ENCODE measurements at regions not wholly inside any gene's neighbourhood (a gene's known extent, or its start where the extent isn't known, plus 50 kb on each side); places are given as distances from the start of the nearest gene placed in this dataset.

- TF ChIP-seq CTCF (IDR thresholded peaks at IDR 0.05; ENCODE audit: borderline replicate concordance): no peak
- H3K27ac ChIP-seq (replicated peaks): no peak overlapping the region
- intact Hi-C loops (cut with micrococcal nuclease): no loop called here
Observed at GRCh38 chr11:92506809-92507336, 282.3 kb downstream of the FAT3 start.

GRCh38 chr11:92510591-92510990 lies 286.0 kb downstream of the FAT3 start:
- Histone ChIP-seq H3K4me1 (no peaks in the 10 kb centered on the region), H3K27ac (replicated peaks) (no peak overlapping the region), H3K4me3 (no peak overlapping the region), H3K27me3 (ENCODE audit: low read depth) (peaks cover 17% of the 10 kb centered on the region), H3K9me3 (replicated peaks) (no peaks in the 10 kb centered on the region), H3K36me3 (no peaks in the 10 kb centered on the region)
- intact Hi-C loops (cut with micrococcal nuclease): no loop called here
- no peak for TF ChIP-seq CTCF (IDR thresholded peaks at IDR 0.05; ENCODE audit: borderline replicate concordance)
- no peak for DNase-seq

More at GRCh38 chr11:92506809-92507336, 282.3 kb downstream of the FAT3 start:
- H3K36me3 ChIP-seq: no peaks in the 10 kb centered on the region
- H3K4me3 ChIP-seq: no peak overlapping the region
- no peaks in the 10 kb centered on the region for H3K4me1 ChIP-seq
- DNase-seq: no peak
- peaks cover 29% of the 10 kb centered on the region for H3K27me3 ChIP-seq (ENCODE audit: low read depth)
- H3K9me3 ChIP-seq (replicated peaks): no peaks in the 10 kb centered on the region

- intact Hi-C loops (cut with micrococcal nuclease): no loop called here
- H3K4me3 ChIP-seq: no peak overlapping the region
Observed at GRCh38 chr11:92511522-92512203, 287.0 kb downstream of the FAT3 start.

GRCh38 chr11:92512204-92512569 lies 287.6 kb downstream of the FAT3 start:
- Histone ChIP-seq H3K4me1 (no peaks in the 10 kb centered on the region), H3K4me3 (no peak overlapping the region), H3K36me3 (no peaks in the 10 kb centered on the region), H3K9me3 (replicated peaks) (peaks cover 5% of the 10 kb centered on the region), H3K27ac (replicated peaks) (no peak overlapping the region), H3K27me3 (ENCODE audit: low read depth) (peaks cover 2% of the 10 kb centered on the region)
- DNase-seq: no peak
- intact Hi-C loops (cut with micrococcal nuclease): no loop called here
- no peak for TF ChIP-seq CTCF (IDR thresholded peaks at IDR 0.05; ENCODE audit: borderline replicate concordance)

More at GRCh38 chr11:92511522-92512203, 287.0 kb downstream of the FAT3 start:
- TF ChIP-seq CTCF (IDR thresholded peaks at IDR 0.05; ENCODE audit: borderline replicate concordance): no peak
- Histone ChIP-seq H3K27ac (replicated peaks) (no peak overlapping the region), H3K4me1 (no peaks in the 10 kb centered on the region), H3K36me3 (no peaks in the 10 kb centered on the region), H3K27me3 (ENCODE audit: low read depth) (peaks cover 7% of the 10 kb centered on the region), H3K9me3 (replicated peaks) (peaks cover under 1% of the 10 kb centered on the region)
- DNase-seq: no peak

- Histone ChIP-seq H3K4me3 (no peak overlapping the region), H3K36me3 (no peaks in the 10 kb centered on the region), H3K9me3 (replicated peaks) (no peaks in the 10 kb centered on the region), H3K27ac (replicated peaks) (no peak overlapping the region), H3K27me3 (ENCODE audit: low read depth) (no peaks in the 10 kb centered on the region), H3K4me1 (no peaks in the 10 kb centered on the region)
- no peak for TF ChIP-seq CTCF (IDR thresholded peaks at IDR 0.05; ENCODE audit: borderline replicate concordance)
- no peak for DNase-seq
- intact Hi-C loops (cut with micrococcal nuclease): no loop called here
Observed at GRCh38 chr11:92523611-92524010, 299.0 kb downstream of the FAT3 start.

Data from left ventricle myocardium inferior (tissue), 1 donor.